HG03432 (cell line): ENCODE measurements at regions not wholly inside any gene's neighbourhood (a gene's known extent, or its start where the extent isn't known, plus 50 kb on each side); places are given as distances from the start of the nearest gene placed in this dataset.
"Not testable (repeated sequence)": the region's sequence is repeated elsewhere in the genome, so short reads cannot be mapped to it uniquely, and the experiment has no call there.

Source experiments
- ATAC-seq: cut with Tn5 transposase; IDR thresholded peaks from one replicate; pipeline ENCODE4 v1.9.1; 2021; ENCODE audit warnings: mild to moderate bottlenecking, moderate library complexity; ENCODE audit not compliant: unreplicated experiment

- ATAC-seq, result not testable (repeated sequence)
Observed at GRCh38 chr22:44558671-44559070, 60.6 kb upstream of the RTL6 start.

GRCh38 chr22:44557872-44558271, 59.8 kb upstream of the RTL6 start:
- ATAC-seq, result not testable (repeated sequence)

GRCh38 chr22:44557064-44557748, 59.2 kb upstream of the RTL6 start:
- ATAC-seq, result no peak

- no peak for ATAC-seq
Observed at GRCh38 chr22:44555597-44555996, 57.6 kb upstream of the RTL6 start.

GRCh38 chr22:44555046-44555445, 57.0 kb upstream of the RTL6 start:
- no peak for ATAC-seq

GRCh38 chr22:44554411-44554810, 56.4 kb upstream of the RTL6 start:
- ATAC-seq, result no peak

- no peak for ATAC-seq
Observed at GRCh38 chr22:44550711-44551491, 52.9 kb upstream of the RTL6 start.

- no peak for ATAC-seq
Observed at GRCh38 chr22:44549701-44550100, 51.7 kb upstream of the RTL6 start.

GRCh38 chr22:44548981-44549380, 50.9 kb upstream of the RTL6 start:
- no peak for ATAC-seq
